Dermis microvascular lymphatic vessel endothelial cell (primary cell): ENCODE measurements at regions not wholly inside any gene's neighbourhood (a gene's known extent, or its start where the extent isn't known, plus 50 kb on each side); places are given as distances from the start of the nearest gene placed in this dataset.

Experiments used
- DNase-seq, 2 donors: peaks; one replicate each; pipeline versions ENCODE4 v3.0.0 to v3.0.0-alpha.2; 2010; ENCODE audit warnings: low read depth in 2 of 2

- DNase-seq = no peak
Measured at GRCh38 chr18:46407486-46408166, 249.4 kb downstream of the LOXHD1 start.

GRCh38 chr18:46408334-46408987 is 248.6 kb downstream of the LOXHD1 start:
- no peak for DNase-seq

- DNase-seq = no peak
Measured at GRCh38 chr18:46411191-46411828, 245.7 kb downstream of the LOXHD1 start.

GRCh38 chr18:46411867-46412690 is 244.9 kb downstream of the LOXHD1 start:
- no peak for DNase-seq

- DNase-seq = no peak
Measured at GRCh38 chr18:46412916-46413315, 244.1 kb downstream of the LOXHD1 start.

- DNase-seq = no peak
Measured at GRCh38 chr18:46413684-46414083, 243.3 kb downstream of the LOXHD1 start.

- no peak for DNase-seq
Measured at GRCh38 chr18:46414863-46415262, 242.2 kb downstream of the LOXHD1 start.

GRCh38 chr18:46415532-46416252 is 241.3 kb downstream of the LOXHD1 start:
- no peak for DNase-seq

GRCh38 chr18:46416706-46417638 is 240.0 kb downstream of the LOXHD1 start:
- no peak for DNase-seq

- DNase-seq = no peak
Measured at GRCh38 chr18:46418663-46419260, 238.3 kb downstream of the LOXHD1 start.

GRCh38 chr18:46419391-46420141 is 237.5 kb downstream of the LOXHD1 start:
- no peak for DNase-seq

- no peak for DNase-seq
Measured at GRCh38 chr18:46421973-46422551, 235.0 kb downstream of the LOXHD1 start.

GRCh38 chr18:46422552-46423055 is 234.4 kb downstream of the LOXHD1 start:
- DNase-seq = no peak

- DNase-seq = no peak
Measured at GRCh38 chr18:46423226-46423805, 233.7 kb downstream of the LOXHD1 start.

GRCh38 chr18:46424898-46425297 is 232.1 kb downstream of the LOXHD1 start:
- DNase-seq = no peak

GRCh38 chr18:46425511-46425910 is 231.5 kb downstream of the LOXHD1 start:
- DNase-seq = no peak

- DNase-seq = no peak
Measured at GRCh38 chr18:46426021-46426678, 230.9 kb downstream of the LOXHD1 start.

GRCh38 chr18:46426679-46427047 is 230.4 kb downstream of the LOXHD1 start:
- no peak for DNase-seq
